Left kidney (tissue), 1 donor: ENCODE measurements at regions not wholly inside any gene's neighbourhood (a gene's known extent, or its start where the extent isn't known, plus 50 kb on each side); places are given as distances from the start of the nearest gene placed in this dataset.

Experiments used
- DNase-seq: peaks from one replicate; pipeline ENCODE4 v3.0.0-alpha.2; 2013

- DNase-seq = no peak
Measured at GRCh38 chr4:146998157-146998556, 52.5 kb upstream of the TTC29 start.

GRCh38 chr4:147003956-147004809, 58.5 kb upstream of the TTC29 start:
- no peak for DNase-seq

- DNase-seq = no peak
Measured at GRCh38 chr4:147006229-147006628, 60.6 kb upstream of the TTC29 start.

GRCh38 chr4:147009875-147010274, 64.2 kb upstream of the TTC29 start:
- DNase-seq = no peak

- peak; percentile 19 for DNase-seq
Measured at GRCh38 chr4:147011411-147011810, 65.7 kb upstream of the TTC29 start.

DNA sequence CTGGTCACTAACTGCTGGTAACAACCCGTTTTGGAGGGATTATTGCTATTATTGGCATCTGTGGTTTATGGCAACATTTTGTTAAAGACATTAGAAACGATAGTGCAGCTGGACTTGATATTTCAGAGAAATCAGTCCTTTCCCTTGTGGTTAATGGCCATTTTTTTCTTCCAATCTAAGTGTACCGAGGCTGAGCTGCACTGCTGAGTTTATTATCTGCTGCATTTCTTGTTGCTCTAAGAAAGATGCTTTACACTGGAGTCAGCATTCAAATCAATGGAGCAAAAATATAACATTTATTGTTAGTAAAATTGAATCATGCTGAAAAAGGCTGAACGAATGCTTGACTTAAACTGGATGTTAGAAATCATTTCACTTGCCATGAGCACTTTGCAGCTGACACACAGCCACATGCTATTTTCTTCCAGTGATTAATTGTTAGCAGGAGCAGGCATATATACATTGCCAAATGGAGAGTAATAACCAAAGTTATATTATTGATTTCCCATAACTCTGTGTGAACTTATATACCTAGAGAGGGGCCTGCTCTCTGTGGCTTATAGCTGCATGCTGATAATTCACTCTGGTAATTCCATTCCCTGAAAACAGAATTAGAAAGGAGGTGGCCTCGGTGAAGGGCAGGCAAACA, 66.5 kb upstream of the TTC29 start:
- no peak for DNase-seq

- no peak for DNase-seq
Measured at GRCh38 chr4:147014946-147015345, 69.3 kb upstream of the TTC29 start.

GRCh38 chr4:147015491-147015890, 69.8 kb upstream of the TTC29 start:
- DNase-seq = no peak

DNA sequence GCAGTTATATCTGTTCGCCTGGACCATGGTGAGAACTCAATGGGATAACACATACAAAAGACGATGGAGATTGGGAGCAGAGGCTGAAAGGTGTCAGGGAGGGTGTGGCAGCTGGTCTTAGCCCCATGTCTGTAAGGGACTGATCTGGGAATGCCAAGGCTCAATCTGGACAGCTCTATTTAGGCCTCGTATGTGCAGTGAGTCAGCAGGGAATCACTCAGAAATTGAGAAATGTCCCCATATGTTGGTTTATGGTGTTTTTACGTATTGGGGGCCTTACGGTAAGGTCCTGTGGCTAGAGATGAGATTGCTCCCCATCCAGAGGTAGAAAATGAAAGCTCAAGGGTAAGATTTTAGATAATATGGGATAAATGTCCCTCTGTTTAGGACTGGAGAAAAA, 71.4 kb upstream of the TTC29 start:
- DNase-seq = no peak

GRCh38 chr4:147019091-147019490, 73.4 kb upstream of the TTC29 start:
- peak; percentile 22 for DNase-seq

DNA sequence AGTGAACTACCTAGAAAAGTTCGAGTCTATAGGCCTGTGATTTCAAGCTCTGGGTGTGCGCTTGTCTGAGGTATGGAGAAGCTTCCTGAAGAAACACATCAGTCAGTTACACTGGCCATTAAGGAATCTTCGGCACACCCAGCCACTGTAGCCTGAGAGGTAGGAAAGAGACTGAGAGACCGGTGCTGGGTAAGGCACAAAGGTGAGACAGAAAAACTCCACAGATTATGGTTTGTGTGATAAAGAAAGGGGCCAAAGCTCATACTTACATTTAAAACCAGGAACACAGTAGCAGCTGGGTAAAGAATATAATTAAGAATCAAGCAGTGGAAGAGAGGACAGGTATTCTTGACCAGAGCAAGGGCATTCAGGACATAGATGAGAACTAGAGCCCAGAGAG, 74.8 kb upstream of the TTC29 start:
- DNase-seq = no peak

- no peak for DNase-seq
Measured at GRCh38 chr4:147025042-147025441, 79.4 kb upstream of the TTC29 start.

DNA sequence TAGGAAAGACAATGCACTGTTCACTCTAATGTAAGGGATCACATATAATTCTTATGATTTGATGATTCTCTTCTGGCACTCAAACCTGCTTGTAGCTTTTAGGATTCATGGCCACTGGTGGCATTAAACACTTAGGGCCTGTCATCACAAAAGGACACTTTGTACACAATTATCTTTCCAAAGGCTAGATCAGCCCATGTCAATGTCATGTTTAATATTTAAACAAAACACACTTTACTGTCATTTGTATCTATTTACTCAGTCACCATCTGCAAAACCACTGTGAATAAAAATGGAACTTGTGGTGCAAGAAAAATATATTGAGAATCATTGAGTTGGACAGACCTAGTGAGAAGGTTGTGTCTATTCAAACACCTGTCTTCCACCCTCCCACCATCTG, 83.6 kb upstream of the TTC29 start:
- no peak for DNase-seq

DNA sequence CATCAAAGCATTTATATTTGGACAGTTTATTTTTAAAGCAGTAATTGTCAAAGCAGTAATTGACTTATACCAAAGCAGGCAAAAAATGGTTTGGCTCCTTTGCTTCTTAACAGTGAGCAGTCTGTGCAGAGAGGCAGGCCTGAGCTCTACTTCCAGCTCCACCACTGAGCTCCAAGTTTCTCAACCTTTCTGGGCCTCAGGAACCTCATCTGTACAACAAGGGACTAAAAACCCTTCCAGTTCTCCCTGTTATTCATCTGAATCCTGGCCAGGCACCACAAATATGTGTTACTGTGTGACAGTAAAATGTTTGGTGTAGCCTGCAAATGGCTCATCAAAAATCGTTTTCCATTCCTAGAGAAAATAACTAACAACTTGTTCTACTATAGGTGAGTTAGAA, 88.7 kb upstream of the TTC29 start:
- no peak for DNase-seq

DNA sequence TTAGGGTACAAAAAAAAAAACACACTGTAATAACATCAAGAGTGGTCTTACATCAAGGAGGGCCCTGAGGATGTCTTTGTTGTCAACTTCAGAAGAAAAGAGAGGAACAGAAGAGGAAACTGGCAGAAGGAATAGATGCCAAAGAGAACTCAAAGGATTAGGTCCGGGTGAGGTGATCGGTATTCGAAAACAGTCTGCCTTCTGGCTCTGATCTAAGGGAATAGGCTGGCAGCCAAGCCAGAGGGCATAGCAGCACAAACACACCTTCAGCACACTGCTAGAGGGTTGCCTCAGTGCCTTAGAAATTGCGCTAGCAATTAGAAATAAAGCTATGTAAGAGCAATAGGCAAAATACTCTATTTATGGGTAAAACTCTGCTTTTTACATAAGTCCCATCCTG, 91.4 kb upstream of the TTC29 start:
- no peak for DNase-seq

DNA sequence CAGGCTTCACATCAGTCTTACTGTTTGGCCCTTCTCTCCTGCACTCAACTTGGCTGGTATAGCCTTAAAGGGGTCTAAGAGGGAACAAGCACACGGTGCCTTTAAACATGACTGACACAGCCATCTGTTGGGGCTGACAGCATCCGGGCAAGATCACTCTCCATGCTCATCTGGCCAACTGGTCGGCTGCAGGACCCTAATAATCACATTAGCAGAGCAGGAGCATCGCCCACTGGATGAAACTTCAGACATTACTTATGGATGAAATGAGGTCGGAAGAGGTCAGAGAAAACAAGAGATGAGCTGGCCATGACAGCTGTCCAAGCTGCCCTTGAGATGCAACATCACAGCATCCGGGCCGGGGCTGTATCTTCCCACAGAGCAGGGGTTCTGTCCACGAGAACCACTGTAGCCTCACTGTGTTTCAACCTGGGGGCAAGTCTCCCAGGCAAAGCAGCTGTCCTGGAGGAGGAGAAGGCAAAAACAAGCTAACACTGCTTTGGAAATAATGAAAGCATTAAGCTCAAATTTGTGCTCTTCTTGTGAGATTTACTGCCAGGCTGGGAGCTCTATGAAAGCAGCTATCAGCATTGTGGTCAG, 94.4 kb upstream of the TTC29 start:
- no peak for DNase-seq

- no peak for DNase-seq
Measured at GRCh38 chr4:147040874-147041273, 95.2 kb upstream of the TTC29 start.

DNA sequence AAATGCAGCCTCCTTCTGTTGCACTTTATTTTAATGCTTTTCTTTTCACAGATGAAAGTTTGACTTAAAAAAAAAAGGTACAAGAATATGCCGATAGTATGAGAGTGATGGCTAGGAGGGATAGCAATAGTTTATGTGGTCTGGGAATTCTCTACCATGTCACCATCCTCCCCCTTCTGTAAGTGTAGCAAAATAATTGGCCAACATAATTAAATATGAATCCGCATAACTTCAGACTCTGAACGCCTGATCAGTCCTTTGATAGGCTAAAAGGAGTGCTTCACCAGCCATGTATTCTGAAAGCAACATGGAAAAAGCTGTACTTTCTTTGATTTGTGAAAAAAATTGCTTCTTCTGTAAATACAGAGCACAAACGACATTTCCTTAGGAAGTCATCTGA, 95.7 kb upstream of the TTC29 start:
- DNase-seq = no peak

- no peak for DNase-seq
Measured at GRCh38 chr4:147042046-147042445, 96.4 kb upstream of the TTC29 start.

DNA sequence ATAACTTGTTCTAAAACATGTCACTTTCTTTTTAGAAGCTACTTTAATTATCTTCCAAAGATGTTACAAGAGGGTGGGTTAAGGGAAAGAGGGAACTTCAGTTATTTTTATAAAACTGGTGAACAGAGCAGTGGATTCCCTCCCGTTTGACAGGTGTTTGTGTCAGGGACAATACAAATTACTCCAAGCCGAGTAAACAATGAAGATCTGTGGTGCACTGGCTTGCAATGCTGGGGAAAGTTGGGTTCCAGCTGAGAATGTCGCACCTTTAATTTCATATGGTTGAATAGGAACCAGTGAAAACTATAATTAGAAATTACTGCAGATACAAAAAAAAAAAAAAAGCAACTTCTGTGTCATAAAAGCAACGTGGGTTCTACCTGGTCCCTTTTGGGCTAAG, 98.6 kb upstream of the TTC29 start:
- DNase-seq = no peak

DNA sequence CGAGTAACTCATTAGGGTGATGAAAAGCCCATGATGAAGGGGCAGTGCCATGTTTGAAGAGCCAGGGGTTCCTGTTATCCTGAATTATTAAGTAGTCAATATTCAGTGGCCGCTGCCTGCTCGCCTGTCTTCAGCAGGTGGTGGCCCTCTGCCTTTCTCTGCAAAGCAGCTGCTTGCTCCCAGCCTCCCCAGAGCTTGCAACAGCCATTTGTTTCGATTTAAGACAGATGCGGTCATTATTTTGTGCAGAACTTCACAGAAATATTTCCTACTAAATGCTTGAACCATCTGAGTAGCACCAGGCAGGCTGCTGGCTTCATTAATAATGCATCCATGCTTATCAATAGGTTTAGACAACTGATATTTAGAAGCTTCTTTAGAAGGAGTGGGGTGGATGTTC, 104.3 kb upstream of the TTC29 start:
- no peak for DNase-seq

DNA sequence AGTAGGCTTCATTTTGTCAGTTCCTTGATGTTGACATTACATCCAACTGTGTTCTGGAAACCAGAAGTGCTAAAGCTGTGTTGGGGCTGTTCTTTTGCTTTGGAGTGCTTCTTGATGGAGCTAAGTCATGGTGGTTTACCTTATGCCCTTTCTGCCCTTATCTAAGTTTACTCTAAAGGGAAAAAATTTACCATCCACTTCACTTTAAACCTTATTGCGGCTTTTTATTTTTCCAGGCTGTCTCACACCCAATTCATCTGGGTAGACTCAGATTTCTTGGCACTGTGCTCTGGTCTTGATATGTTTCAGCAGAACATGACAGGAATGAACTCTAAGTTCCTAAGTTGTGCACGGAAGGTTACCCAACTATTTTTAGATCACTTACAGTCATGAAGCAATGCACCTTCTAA, 104.7 kb upstream of the TTC29 start:
- DNase-seq = no peak

DNA sequence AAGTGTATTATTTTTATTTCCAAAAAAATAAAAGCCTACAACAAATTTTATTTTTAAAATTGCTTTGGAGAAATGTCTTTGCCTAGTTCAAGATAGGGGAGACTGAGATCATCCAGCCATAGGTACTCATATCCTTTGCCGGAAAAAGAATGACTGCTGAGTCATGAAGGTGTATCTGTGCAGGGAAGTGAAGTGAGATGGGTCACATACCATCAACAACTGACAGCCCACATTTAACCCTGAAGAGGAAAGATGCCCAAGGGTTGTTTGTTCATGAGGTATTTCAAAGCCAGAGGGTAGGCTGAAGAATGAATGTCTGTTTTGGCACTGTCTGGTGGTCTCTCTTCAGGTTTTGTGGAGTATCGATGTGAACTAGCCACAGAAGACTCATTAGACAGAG, 106.7 kb upstream of the TTC29 start:
- no peak for DNase-seq
